RPMI7951 (cell line): ENCODE measurements at regions not wholly inside any gene's neighbourhood (a gene's known extent, or its start where the extent isn't known, plus 50 kb on each side); places are given as distances from the start of the nearest gene placed in this dataset.
A peak's percentile ranks its signal among the peaks of the same experiment; 100 is the strongest.

Experiments
- DNase-seq: peaks from one replicate; pipeline ENCODE4 v3.0.0-alpha.2; 2012; ENCODE audit warnings: low read depth

DNA sequence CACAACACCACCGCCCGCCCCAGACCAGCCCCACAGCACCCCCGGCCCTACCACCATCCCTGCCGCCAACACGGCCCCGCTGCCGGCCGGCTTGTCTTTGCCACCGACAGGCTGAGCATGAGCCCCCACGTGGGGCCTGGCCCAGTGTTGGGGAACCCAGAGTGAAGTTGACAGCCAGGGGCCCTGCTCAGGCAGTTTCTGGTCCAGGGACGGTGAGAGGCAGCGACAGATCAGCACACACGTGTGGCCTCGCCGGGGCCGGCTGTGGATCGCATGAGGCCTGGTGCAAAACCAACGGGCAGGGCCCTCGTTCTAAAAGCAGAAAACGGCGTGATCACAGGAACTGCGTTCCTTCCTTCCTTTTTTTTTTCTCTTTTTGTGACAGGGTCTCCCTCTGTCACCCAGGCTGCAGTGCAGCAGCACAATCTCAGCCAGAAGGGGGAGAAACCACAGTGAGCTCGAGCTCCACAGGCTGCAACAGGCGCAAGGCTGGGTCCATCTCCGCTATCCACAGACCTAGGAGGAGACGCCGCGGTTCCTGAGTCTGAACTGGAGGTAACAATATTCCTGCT lies 50.5 kb upstream of the FBRSL1 start:
- DNase-seq = no peak

DNA sequence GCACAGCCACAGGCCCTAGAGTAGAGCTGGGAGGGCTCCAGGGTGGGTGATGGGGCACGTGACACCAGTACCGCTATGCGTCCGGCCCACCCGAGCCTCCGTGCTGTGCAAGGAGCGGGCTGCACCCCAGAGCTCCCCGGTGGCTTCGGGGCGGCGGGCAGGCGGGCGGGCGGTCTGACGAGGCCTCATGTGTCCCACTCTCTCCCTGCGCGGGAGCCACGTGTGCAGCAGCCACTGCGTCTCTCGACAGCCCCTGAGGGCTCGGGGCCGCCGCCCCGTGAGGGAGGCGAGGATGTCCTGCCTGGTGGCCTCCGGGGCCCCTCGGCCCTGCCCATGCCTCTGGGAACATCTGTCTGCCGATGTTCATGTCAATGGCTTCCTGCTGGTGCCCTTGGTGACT lies 51.2 kb upstream of the FBRSL1 start:
- DNase-seq = no peak

DNA sequence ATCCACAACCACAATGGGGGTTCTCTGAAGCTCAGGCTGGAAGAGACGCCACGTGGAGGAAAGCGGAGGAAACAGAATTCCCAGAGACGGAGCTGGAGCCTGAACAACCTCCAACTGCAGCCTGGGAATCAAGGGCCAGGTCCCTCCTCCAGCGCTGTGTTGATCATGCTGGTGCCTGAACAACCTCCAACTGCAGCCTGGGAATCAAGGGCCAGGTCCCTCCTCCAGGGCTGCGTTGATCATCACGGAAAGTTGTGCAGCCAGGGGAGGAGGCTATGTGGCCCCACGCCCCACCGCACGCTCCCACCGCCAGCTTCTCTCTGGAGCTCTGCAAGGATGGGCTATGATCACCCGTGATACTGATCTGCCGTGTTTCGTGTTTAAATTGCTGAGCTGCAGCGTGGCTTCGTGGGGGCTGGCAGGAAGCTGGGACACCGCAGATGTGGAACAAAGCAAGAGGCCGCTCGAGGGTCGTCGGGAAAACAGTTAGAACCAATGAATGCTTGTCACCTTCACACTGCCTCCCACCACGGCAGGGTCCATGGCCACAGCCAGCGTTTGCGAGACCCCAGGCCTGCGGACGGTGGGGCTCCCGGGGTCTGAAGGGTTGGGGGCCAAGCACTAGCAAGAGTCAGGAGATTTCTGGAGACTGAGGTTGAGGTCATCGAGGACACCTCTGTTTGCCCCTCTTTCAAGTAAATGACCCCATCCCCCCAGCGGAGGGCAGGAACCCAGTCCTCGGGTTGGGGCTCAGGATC lies 51.8 kb upstream of the FBRSL1 start:
- no peak for DNase-seq

GRCh38 chr12:132437252-132437932 lies 52.6 kb upstream of the FBRSL1 start:
- DNase-seq = no peak

DNA sequence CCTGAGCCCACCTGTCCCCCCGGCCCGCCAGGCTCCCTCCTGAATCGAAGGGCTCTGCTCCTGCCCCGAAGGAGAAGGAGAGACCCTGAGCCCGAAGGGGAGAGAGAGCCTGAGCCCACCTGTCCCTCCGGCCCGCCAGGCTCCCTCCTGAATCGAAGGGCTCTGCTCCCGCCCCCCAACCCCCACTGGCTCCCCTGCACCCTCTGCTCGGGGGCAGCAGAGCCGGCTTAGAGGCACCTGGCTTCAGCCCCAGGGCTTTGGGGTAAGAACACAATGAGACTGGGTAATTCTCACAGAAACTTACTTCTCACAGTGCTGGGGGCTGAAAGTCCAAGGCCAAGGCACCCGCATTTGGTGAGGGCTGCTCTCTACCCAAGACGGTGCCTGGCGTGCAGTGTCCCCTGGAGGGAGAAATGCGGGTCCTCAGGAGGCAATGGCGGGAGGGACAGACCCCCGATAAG lies 53.1 kb upstream of the FBRSL1 start:
- DNase-seq = no peak

DNA sequence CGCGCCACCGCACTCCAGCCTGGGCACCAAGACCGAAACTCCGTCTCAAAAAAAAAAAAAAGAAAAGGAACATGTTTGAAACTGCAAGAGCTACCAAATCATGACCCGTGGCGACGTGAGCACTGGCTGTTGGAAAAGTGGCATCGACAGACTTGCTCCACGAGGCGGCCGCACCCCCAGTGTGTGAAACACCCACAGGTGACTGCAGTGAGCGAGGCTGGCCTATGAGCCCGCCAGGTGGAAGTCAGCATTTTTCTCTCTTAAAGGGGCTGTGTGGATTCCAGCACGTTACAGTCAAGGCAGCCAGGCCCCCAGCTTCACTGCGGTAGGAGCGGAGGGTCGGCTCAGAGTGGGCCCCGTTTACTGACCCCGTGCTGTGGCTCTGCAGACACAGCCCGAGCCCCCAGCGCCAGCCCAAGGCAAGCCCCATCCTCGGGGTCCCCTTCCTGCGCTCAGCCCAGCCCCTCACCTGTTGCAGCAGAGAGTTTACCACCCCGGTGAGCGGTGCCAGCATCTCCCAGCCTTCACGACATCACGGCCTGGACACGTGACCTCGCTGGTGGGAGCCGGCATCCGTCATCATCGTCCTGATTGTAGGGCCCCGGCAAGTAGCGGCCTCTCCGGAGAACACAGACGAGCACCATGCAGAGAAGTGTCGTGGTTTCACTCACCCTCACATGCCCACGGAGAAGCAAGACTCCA lies 54.3 kb upstream of the FBRSL1 start:
- DNase-seq = no peak

- DNase-seq = no peak
Measured at GRCh38 chr12:132433641-132434395, 56.1 kb upstream of the FBRSL1 start.

GRCh38 chr12:132432721-132433577 lies 57.0 kb upstream of the FBRSL1 start:
- no peak for DNase-seq

GRCh38 chr12:132432126-132432705 lies 57.7 kb upstream of the FBRSL1 start:
- DNase-seq = no peak

- DNase-seq = no peak
Measured at GRCh38 chr12:132430838-132431774, 58.8 kb upstream of the FBRSL1 start.

DNA sequence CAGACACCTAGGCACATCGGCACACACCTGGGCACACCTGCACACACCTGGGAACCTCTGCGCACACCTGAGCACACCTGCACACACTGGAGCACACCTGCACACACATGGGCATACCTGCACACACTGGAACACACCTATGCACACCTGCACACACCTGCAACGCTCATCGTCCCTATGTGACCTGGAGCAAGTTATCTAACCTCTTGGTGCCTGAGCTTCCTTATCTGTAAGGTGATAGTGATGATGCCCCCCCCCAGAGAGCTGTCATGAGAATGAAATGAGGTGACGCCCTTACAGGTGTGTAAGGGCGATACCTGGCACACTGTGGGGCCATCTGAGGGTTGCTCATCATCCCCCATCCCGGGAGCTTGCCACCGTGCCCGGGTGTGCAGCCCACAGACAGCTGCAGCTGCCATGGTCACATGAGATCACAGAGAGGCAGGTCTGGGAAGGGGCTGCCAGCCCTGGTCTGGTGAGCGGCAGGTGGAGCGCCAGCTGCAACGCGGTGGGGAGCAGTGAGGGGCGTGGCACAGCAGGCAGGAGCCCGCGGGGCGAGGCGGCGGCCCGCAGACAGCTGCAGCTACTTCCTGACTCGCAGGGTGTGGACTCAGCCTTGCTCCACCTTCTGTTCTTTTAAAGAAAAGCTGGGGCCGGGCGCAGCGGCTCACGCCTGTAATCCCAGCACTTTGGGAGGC lies 59.9 kb upstream of the FBRSL1 start:
- DNase-seq = peak; percentile 15

DNA sequence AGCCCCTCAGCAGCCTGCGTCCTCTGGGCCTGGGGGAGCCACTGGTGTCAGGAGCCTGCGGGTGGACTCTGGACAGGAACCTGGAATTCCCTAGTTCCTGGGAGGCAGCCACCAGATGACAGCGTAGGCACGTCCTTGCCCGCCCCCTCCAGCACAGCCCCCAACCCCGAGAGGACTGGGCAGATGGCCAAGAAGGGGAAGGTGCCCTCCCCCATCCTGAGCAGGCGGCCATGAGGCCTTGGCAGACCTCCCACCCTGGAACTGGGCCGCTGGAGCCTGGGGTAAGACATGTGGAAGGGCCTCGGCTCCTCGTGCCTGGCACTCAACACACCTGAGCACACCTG lies 60.4 kb upstream of the FBRSL1 start:
- DNase-seq = no peak

DNA sequence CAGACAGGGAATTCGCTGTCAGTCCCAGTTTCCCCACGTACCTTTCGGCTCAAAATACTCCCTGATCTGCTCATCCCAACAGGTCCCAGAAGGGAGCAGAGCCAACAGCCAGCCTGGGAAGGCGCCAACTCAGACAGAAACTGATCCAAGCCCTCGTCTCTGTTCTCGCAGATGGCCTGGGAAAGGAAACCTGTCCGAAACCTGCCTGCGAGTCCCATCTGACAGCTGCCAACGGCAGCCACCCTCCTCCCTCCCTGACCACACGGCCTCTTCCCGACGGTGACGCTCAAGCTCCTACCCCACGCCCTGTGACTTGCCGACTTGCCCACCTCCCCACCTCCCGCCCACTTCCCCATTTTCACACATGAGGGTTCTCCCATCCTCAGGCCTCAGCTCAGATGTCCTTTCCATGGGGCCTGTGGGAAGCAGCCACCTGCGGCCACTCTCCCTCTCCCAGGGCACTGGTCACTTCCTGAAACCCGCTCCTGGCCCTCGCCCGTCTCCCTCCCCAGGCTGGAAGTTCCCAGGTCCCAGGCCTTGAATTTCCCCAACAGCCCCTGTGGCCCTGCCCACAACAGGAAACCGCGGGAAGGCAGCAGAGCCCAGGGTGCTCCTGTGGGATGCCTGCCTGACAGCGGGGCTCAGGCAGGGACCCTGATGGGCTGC lies 60.9 kb upstream of the FBRSL1 start:
- no peak for DNase-seq

- DNase-seq = no peak
Measured at GRCh38 chr12:132427999-132428935, 61.7 kb upstream of the FBRSL1 start.

DNA sequence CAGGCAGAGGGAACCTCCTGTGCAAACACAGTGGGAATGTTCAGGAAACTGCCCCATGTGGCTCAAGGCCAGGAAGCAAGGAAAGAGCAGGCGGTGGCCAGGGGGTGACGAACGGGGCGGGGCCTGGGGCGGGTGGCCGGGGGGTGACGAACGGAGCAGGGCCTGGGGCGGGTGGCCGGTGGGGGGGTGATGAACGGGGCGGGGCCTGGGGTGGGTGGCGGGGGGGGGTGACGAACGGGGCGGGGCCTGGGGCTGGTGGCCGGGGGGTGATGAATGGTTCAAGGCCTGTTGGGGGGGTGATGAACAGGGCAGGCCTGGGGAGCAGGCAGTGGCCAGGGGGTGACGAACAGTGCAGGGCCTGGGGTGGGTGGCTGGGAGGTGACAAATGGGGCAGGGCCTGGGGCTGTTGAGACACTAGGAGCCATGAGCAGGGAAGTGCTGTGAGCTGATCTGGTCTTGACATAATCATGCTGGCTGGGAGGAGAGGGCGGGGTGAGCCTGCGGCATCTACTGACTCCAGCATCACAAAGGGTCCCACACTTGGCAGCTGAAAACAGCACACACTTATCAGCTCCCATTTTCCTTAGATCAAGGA lies 62.7 kb upstream of the FBRSL1 start:
- DNase-seq = no peak

GRCh38 chr12:132426349-132427173 lies 63.4 kb upstream of the FBRSL1 start:
- no peak for DNase-seq
